ENCODE measurements at regions not wholly inside any gene's neighbourhood (a gene's known extent, or its start where the extent isn't known, plus 50 kb on each side); places are given as distances from the start of the nearest gene placed in this dataset.

- TF ChIP-seq, protein P1, sequence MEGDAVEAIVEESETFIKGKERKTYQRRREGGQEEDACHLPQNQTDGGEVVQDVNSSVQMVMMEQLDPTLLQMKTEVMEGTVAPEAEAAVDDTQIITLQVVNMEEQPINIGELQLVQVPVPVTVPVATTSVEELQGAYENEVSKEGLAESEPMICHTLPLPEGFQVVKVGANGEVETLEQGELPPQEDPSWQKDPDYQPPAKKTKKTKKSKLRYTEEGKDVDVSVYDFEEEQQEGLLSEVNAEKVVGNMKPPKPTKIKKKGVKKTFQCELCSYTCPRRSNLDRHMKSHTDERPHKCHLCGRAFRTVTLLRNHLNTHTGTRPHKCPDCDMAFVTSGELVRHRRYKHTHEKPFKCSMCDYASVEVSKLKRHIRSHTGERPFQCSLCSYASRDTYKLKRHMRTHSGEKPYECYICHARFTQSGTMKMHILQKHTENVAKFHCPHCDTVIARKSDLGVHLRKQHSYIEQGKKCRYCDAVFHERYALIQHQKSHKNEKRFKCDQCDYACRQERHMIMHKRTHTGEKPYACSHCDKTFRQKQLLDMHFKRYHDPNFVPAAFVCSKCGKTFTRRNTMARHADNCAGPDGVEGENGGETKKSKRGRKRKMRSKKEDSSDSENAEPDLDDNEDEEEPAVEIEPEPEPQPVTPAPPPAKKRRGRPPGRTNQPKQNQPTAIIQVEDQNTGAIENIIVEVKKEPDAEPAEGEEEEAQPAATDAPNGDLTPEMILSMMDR (IDR thresholded peaks at IDR 0.05): no peak
- no peak for TF ChIP-seq POLR2A (IDR thresholded peaks at IDR 0.05)
These were observed 186.7 kb downstream of the TJP1 start for GRCh38 chr15:29635513-29636098.
